ENCODE measurements at regions not wholly inside any gene's neighbourhood (a gene's known extent, or its start where the extent isn't known, plus 50 kb on each side); places are given as distances from the start of the nearest gene placed in this dataset.
A peak's percentile ranks its signal among the peaks of the same experiment; 100 is the strongest.

GRCh38 chr15:89018207-89018606, 70.0 kb upstream of the ABHD2 start:
- H3K36me3 ChIP-seq (ENCODE audit: control insufficient read depth, insufficient read depth, low read length), result no peaks in the 10 kb centered on the region
- ChIA-PET CTCF (interaction anchor here (0.7 to 1.1 kb wide), 2 partner anchors 36 to 113 kb away, joined by 6 to 8 read pairs; no protein-coding TSS in a partner anchor), POLR2A (interaction anchor here (0.6 to 1.2 kb wide), 2 partner anchors 121 to 129 kb away, joined by 3 read pairs; no protein-coding TSS in a partner anchor)
- peaks cover 32% of the 10 kb centered on the region for H3K4me1 ChIP-seq (ENCODE audit: control insufficient read depth, insufficient read depth, low read length)
- H3K9me3 ChIP-seq (ENCODE audit: control insufficient read depth, insufficient read depth, low read depth, low read length), result peaks cover 3% of the 10 kb centered on the region; the same call in 1 of the 2 replicates
- in situ Hi-C loops (cut with HindIII; ENCODE audit: low pct_unique_long_range_greater_than_20kb, low sequenced_read_pairs) (no loop called here), intact Hi-C loops (cut with micrococcal nuclease; ENCODE audit: unreplicated experiment) (no loop called here)
- TF ChIP-seq POLR2AphosphoS5 (IDR thresholded peaks at IDR 0.05; ENCODE audit: low read depth, low read length) (no peak), TCF7L2 (IDR thresholded peaks at IDR 0.05; ENCODE audit: low read depth, low read length) (no peak), REST (IDR thresholded peaks at IDR 0.05; ENCODE audit: insufficient read depth in 1 of 2, low read depth in 2 of 2, low read length in 1 of 2) (no peak), CTCF (IDR thresholded peaks at IDR 0.05) (no peak), SIN3A (IDR thresholded peaks at IDR 0.05; ENCODE audit: borderline replicate concordance, insufficient read depth, low read depth, low read length) (no peak)
- no peak for ATAC-seq
- H3K27ac ChIP-seq (ENCODE audit: low read length), result peak overlapping the region; percentile 92
- no TSS peak for BruUV-seq (replicated peaks)
- DNase-seq (ENCODE audit: low read depth, low spot score), result no peak
- no peaks in the 10 kb centered on the region for H3K27me3 ChIP-seq (ENCODE audit: control insufficient read depth, insufficient read depth, low read length)
- H3K4me3 ChIP-seq (ENCODE audit: low read depth in 2 of 2, low read length in 2 of 2), result no peak overlapping the region; a peak in 1 of 4 replicates

- no peak for DNase-seq (ENCODE audit: low read depth, low spot score)
- in situ Hi-C loops (cut with HindIII; ENCODE audit: low pct_unique_long_range_greater_than_20kb, low sequenced_read_pairs) (no loop called here), intact Hi-C loops (cut with micrococcal nuclease; ENCODE audit: unreplicated experiment) (no loop called here)
- no peaks in the 10 kb centered on the region; the same call in 1 of the 2 replicates for H3K9me3 ChIP-seq (ENCODE audit: control insufficient read depth, insufficient read depth, low read depth, low read length)
- no peak for TF ChIP-seq CTCF (IDR thresholded peaks at IDR 0.05)
- no peak for TF ChIP-seq TCF7L2 (IDR thresholded peaks at IDR 0.05; ENCODE audit: low read depth, low read length)
- TF ChIP-seq REST (IDR thresholded peaks at IDR 0.05; ENCODE audit: insufficient read depth in 1 of 2, low read depth in 2 of 2, low read length in 1 of 2), result no peak
- TF ChIP-seq SIN3A (IDR thresholded peaks at IDR 0.05; ENCODE audit: borderline replicate concordance, insufficient read depth, low read depth, low read length), result no peak
- TF ChIP-seq POLR2AphosphoS5 (IDR thresholded peaks at IDR 0.05; ENCODE audit: low read depth, low read length), result no peak
- POLR2A ChIA-PET, result no interaction called here
- peaks cover 32% of the 10 kb centered on the region for H3K4me1 ChIP-seq (ENCODE audit: control insufficient read depth, insufficient read depth, low read length)
- no peak for ATAC-seq
- peak overlapping the region; percentile 92 for H3K27ac ChIP-seq (ENCODE audit: low read length)
- no peaks in the 10 kb centered on the region for H3K36me3 ChIP-seq (ENCODE audit: control insufficient read depth, insufficient read depth, low read length)
- no TSS peak for BruUV-seq (replicated peaks)
- H3K4me3 ChIP-seq (ENCODE audit: low read depth in 2 of 2, low read length in 2 of 2), result no peak overlapping the region
- no peaks in the 10 kb centered on the region for H3K27me3 ChIP-seq (ENCODE audit: control insufficient read depth, insufficient read depth, low read length)
- CTCF ChIA-PET, result interaction anchor here (0.6 kb wide), 1 partner anchor 186 kb away, joined by 9 read pairs; no protein-coding TSS in a partner anchor
Measured at GRCh38 chr15:89019436-89019835, 68.8 kb upstream of the ABHD2 start.

Measured in Panc1 (cell line).